IMR-90 (cell line): ENCODE measurements at regions not wholly inside any gene's neighbourhood (a gene's known extent, or its start where the extent isn't known, plus 50 kb on each side); places are given as distances from the start of the nearest gene placed in this dataset.

Experiments
- ATAC-seq: fragments of 200-7000 bp; cut with Tn5 transposase; 2 replicates; pipeline ENCODE4 v1.9.1; 2020; ENCODE audit warnings: low read depth, mild to moderate bottlenecking, moderate library complexity
- BruUV-seq: library from RNA; stranded (reverse); fragments of 400-500 nt; replicated peaks from 2 replicates; lab custom pipeline; 2021; lab: Mats Ljungman, UMichigan
- CTCF ChIA-PET: fragments of 300-600 bp; formaldehyde crosslinking; extraction: SDS; loops from one replicate; lab custom pipeline; 2021; ENCODE audit warnings: antibody characterized with exemption; lab: Yijun Ruan, JAX
- POLR2A ChIA-PET: fragments of 300-600 bp; sonication (Branson Sonifier 250); formaldehyde crosslinking; loops from one replicate; lab custom pipeline; 2022; ENCODE audit warnings: antibody characterized with exemption; ENCODE audit not compliant: unreplicated experiment; lab: Charles Lee
- DNase-seq: peaks from one replicate; pipeline ENCODE4 v3.0.0; 2013
- H2AFZ ChIP-seq: replicated peaks from 2 replicates; pipeline ENCODE3; 2013; ENCODE audit warnings: low read length, mild to moderate bottlenecking; ENCODE audit not compliant: poor library complexity
- H2AK5ac ChIP-seq: 2 replicates; pipeline ENCODE4 v1.6.1; 2013; ENCODE audit warnings: low read depth, low read length, inconsistent platforms
- H2AK9ac ChIP-seq: replicated peaks from 2 replicates; pipeline ENCODE3; 2013; ENCODE audit warnings: mild to moderate bottlenecking, low read depth, low read length, moderate library complexity; ENCODE audit not compliant: poor library complexity
- H2BK120ac ChIP-seq: 2 replicates; pipeline ENCODE4 v1.6.1; 2013; ENCODE audit warnings: low read depth, low read length, inconsistent platforms
- H2BK15ac ChIP-seq: 3 replicates; pipeline ENCODE4 v1.6.1; 2013; ENCODE audit warnings: low read depth, low read length, inconsistent platforms
- H2BK20ac ChIP-seq: 2 replicates; pipeline ENCODE4 v1.6.1; 2013; ENCODE audit warnings: low read depth, mild to moderate bottlenecking, inconsistent platforms, low read length, moderate library complexity
- H2BK5ac ChIP-seq: 2 replicates; pipeline ENCODE4 v1.6.1; 2013; ENCODE audit warnings: mild to moderate bottlenecking, low read depth, low read length, inconsistent platforms; ENCODE audit not compliant: poor library complexity, severe bottlenecking
- H3K14ac ChIP-seq: replicated peaks from 2 replicates; pipeline ENCODE4 v1.6.1; 2013; ENCODE audit warnings: low read depth, low read length, inconsistent platforms
- H3K18ac ChIP-seq: 2 replicates; pipeline ENCODE4 v1.6.1; 2013; ENCODE audit warnings: low read depth, low read length, control low read depth
- H3K23ac ChIP-seq: 2 replicates; pipeline ENCODE4 v1.6.1; 2013; ENCODE audit warnings: low read depth, low read length, inconsistent platforms
- H3K27ac ChIP-seq: 2 replicates; pipeline ENCODE4 v1.5.1; 2013; ENCODE audit warnings: mild to moderate bottlenecking, control low read depth, low read length; ENCODE audit not compliant: insufficient read depth
- H3K27me3 ChIP-seq: 2 replicates; pipeline ENCODE4 v1.6.1; 2013; ENCODE audit warnings: low read length; ENCODE audit not compliant: control insufficient read depth, insufficient read depth
- H3K36me3 ChIP-seq: 2 replicates; pipeline ENCODE4 v1.6.1; 2013; ENCODE audit warnings: low read length, mixed read lengths; ENCODE audit not compliant: control insufficient read depth, insufficient read depth
- H3K4ac ChIP-seq: 2 replicates; pipeline ENCODE4 v1.6.1; 2013; ENCODE audit warnings: low read depth, low read length, inconsistent platforms
- H3K4me1 ChIP-seq: 2 replicates; pipeline ENCODE4 v1.6.1; 2013; ENCODE audit warnings: low read length, mixed read lengths; ENCODE audit not compliant: control insufficient read depth, insufficient read depth
- H3K4me2 ChIP-seq: 2 replicates; pipeline ENCODE4 v1.6.1; 2013; ENCODE audit warnings: low read depth, mild to moderate bottlenecking, control low read depth, low read length, moderate library complexity
- H3K4me3 ChIP-seq: 2 replicates; pipeline ENCODE4 v1.5.1; 2013; ENCODE audit warnings: low read depth, mild to moderate bottlenecking, control low read depth, low read length, moderate library complexity; ENCODE audit not compliant: insufficient read depth
- H3K56ac ChIP-seq: 2 replicates; pipeline ENCODE4 v1.6.1; 2013; ENCODE audit warnings: low read length, inconsistent platforms; ENCODE audit not compliant: insufficient read depth; ENCODE audit errors: extremely low read depth
- H3K79me1 ChIP-seq, 2 experiments: 2 replicates each; pipeline ENCODE4 v1.6.1; 2013; ENCODE audit warnings: low read length in 2 of 2, inconsistent platforms in 1 of 2, low read depth in 1 of 2
- H3K9ac ChIP-seq: 2 replicates; pipeline ENCODE4 v1.6.1; 2013; ENCODE audit warnings: low read depth, low read length, control low read depth
- H3K9me1 ChIP-seq: 2 replicates; pipeline ENCODE4 v1.6.1; 2013; ENCODE audit warnings: low read length, inconsistent platforms; ENCODE audit not compliant: insufficient read depth
- H3K9me3 ChIP-seq: 2 replicates; pipeline ENCODE4 v1.6.1; 2013; ENCODE audit warnings: low read length; ENCODE audit not compliant: control insufficient read depth, insufficient read depth
- H4K20me1 ChIP-seq: 2 replicates; pipeline ENCODE4 v1.6.1; 2013; ENCODE audit warnings: low read length, inconsistent platforms; ENCODE audit not compliant: insufficient read depth
- H4K5ac ChIP-seq: 2 replicates; pipeline ENCODE4 v1.6.1; 2013; ENCODE audit warnings: mild to moderate bottlenecking, low read depth, low read length, control low read depth
- H4K8ac ChIP-seq, 2 experiments: 2 replicates each; pipeline ENCODE4 v1.6.1; 2013; ENCODE audit warnings: low read depth in 2 of 2, low read length in 2 of 2, control low read depth in 1 of 2, inconsistent platforms in 1 of 2
- H4K91ac ChIP-seq: 2 replicates; pipeline ENCODE4 v1.6.1; 2013; ENCODE audit warnings: low read depth, low read length, inconsistent platforms; ENCODE audit not compliant: insufficient read depth
- BHLHE40 ChIP-seq: fragments of 150-350 bp; IDR thresholded peaks from 2 replicates; pipeline ENCODE4 v1.6.1; 2016; ENCODE audit warnings: mild to moderate bottlenecking, low read depth, low read length
- CTCF ChIP-seq: conservative IDR thresholded peaks from 2 replicates; pipeline ENCODE4 v1.5.1; 2012; ENCODE audit warnings: mild to moderate bottlenecking, low read depth, low read length, improper control_type of control experiment
- ELK1 ChIP-seq: fragments of 150-350 bp; IDR thresholded peaks from 2 replicates; pipeline ENCODE4 v1.6.1; 2016; ENCODE audit warnings: low read depth, mild to moderate bottlenecking, low read length, moderate library complexity, borderline replicate concordance
- MAFK ChIP-seq: IDR thresholded peaks from 2 replicates; pipeline ENCODE4 v1.6.1; 2012; ENCODE audit warnings: low read depth, low read length, improper control_type of control experiment
- MAZ ChIP-seq: IDR thresholded peaks from 2 replicates; pipeline ENCODE4 v1.6.1; 2012; ENCODE audit warnings: low read depth, mild to moderate bottlenecking, low read length, improper control_type of control experiment, moderate library complexity, borderline replicate concordance
- MXI1 ChIP-seq: IDR thresholded peaks from 2 replicates; pipeline ENCODE4 v1.6.1; 2012; ENCODE audit warnings: low read depth, mild to moderate bottlenecking, low read length, moderate library complexity, borderline replicate concordance
- NFE2L2 ChIP-seq: fragments of 150-350 bp; IDR thresholded peaks from 2 replicates; pipeline ENCODE4 v1.6.1; 2016; ENCODE audit warnings: low read depth, mild to moderate bottlenecking, low read length
- RAD21 ChIP-seq: IDR thresholded peaks from 2 replicates; pipeline ENCODE4 v1.6.1; 2012; ENCODE audit warnings: low read length, improper control_type of control experiment
- RCOR1 ChIP-seq: IDR thresholded peaks from 2 replicates; pipeline ENCODE4 v1.6.1; 2012; ENCODE audit warnings: mild to moderate bottlenecking, low read length, improper control_type of control experiment; ENCODE audit not compliant: insufficient replicate concordance
- USF2 ChIP-seq: fragments of 150-350 bp; IDR thresholded peaks from 2 replicates; pipeline ENCODE4 v1.6.1; 2017; ENCODE audit warnings: mild to moderate bottlenecking, antibody characterized with exemption, low read length, low read depth
- WGBS, 2 experiments: methylation state at CpG; one replicate each; pipeline versions ENCODE4 v1.1.5 to v1.1.7; 2013; ENCODE audit warnings: missing lambda C conversion rate in 2 of 2; ENCODE audit not compliant: insufficient read length in 1 of 2; ENCODE audit errors: extremely low coverage in 2 of 2; 5-methylcytosine and 5-hydroxymethylcytosine counted together
- dilution Hi-C: fragments of 300-500 bp; cut with HindIII; formaldehyde crosslinking; loops from one replicate; pipeline ENCODE4 v1.14.3; 2018; ENCODE audit warnings: low sequenced_read_pairs; ENCODE audit not compliant: unreplicated experiment
- in situ Hi-C: fragments of 300-500 bp; cut with MboI; formaldehyde crosslinking; loops from 3 replicates; pipeline ENCODE4 v1.14.3; 2019; ENCODE audit warnings: low sequenced_read_pairs, inconsistent platforms, mixed read lengths
- intact Hi-C: fragments of 100-400 bp; cut with micrococcal nuclease; formaldehyde crosslinking; loops from 2 replicates; pipeline ENCODE4 v1.10.0; 2022

GRCh38 chr5:99316484-99316883, 387.7 kb upstream of the CHD1 start:
- no peak overlapping the region for H2BK5ac ChIP-seq

More at GRCh38 chr5:99316484-99316883, 387.7 kb upstream of the CHD1 start:
- Histone ChIP-seq H3K9ac (no peak overlapping the region), H4K91ac (no peak overlapping the region), H3K4me3 (no peak overlapping the region), H3K14ac (no peak overlapping the region), H2BK20ac (no peak overlapping the region), H3K56ac (no peak overlapping the region), H3K4ac (no peak overlapping the region), H2AK9ac (no peak overlapping the region), H3K36me3 (no peaks in the 10 kb centered on the region), H4K20me1 (no peaks in the 10 kb centered on the region), H3K9me1 (no peaks in the 10 kb centered on the region), H2AK5ac (no peak overlapping the region), H2BK120ac (no peak overlapping the region), H3K23ac (no peak overlapping the region), H3K18ac (no peak overlapping the region), H3K27ac (no peak overlapping the region), H3K4me1 (no peaks in the 10 kb centered on the region), H3K9me3 (peaks cover 5% of the 10 kb centered on the region; the same call in 1 of the 2 replicates), H4K8ac (no peak overlapping the region), H2BK15ac (no peak overlapping the region), H2AFZ (no peak overlapping the region), H4K5ac (no peak overlapping the region), H3K27me3 (no peaks in the 10 kb centered on the region), H3K4me2 (no peak overlapping the region), H3K79me1 (no peaks in the 10 kb centered on the region)
- POLR2A ChIA-PET: no interaction called here
- in situ Hi-C loops (no loop called here), intact Hi-C loops (no loop called here), dilution Hi-C loops (no loop called here)
- CTCF ChIA-PET: no interaction called here
- no TSS peak for BruUV-seq
- TF ChIP-seq NFE2L2: no peak
- no peak for TF ChIP-seq MAFK
- TF ChIP-seq MXI1: no peak
- no peak for TF ChIP-seq RAD21
- no peak for TF ChIP-seq RCOR1
- TF ChIP-seq MAZ: no peak
- TF ChIP-seq BHLHE40: no peak
- no peak for TF ChIP-seq USF2
- TF ChIP-seq ELK1: no peak
- TF ChIP-seq CTCF: no peak
- no CpG with 5 or more reads among the region's 1 CpG for WGBS, 2 experiments
- DNase-seq (no peak), ATAC-seq (no peak)
